ENCODE measurements at regions not wholly inside any gene's neighbourhood (a gene's known extent, or its start where the extent isn't known, plus 50 kb on each side); places are given as distances from the start of the nearest gene placed in this dataset.

GRCh38 chr16:87233928-87234327 lies 83.3 kb downstream of the C16orf95 start:
- peak; percentile 10 for ATAC-seq

GRCh38 chr16:87234601-87235000 lies 82.6 kb downstream of the C16orf95 start:
- ATAC-seq = no peak
- intact Hi-C loops (cut with DNase I) = no loop called here
- no peak overlapping the region for H3K4me3 ChIP-seq

More at GRCh38 chr16:87233928-87234327, 83.3 kb downstream of the C16orf95 start:
- H3K36me3 ChIP-seq = no peaks in the 10 kb centered on the region
- no peaks in the 10 kb centered on the region for H3K4me1 ChIP-seq
- no peak for TF ChIP-seq CTCF (IDR thresholded peaks at IDR 0.05)
- no peak overlapping the region for H3K27ac ChIP-seq
- no peak overlapping the region for H3K4me3 ChIP-seq
- peaks cover 8% of the 10 kb centered on the region for H3K27me3 ChIP-seq
- intact Hi-C loops (cut with DNase I) = no loop called here
- H3K9me3 ChIP-seq = no peaks in the 10 kb centered on the region
- no peak for DNase-seq

GRCh38 chr16:87235810-87236515 lies 81.2 kb downstream of the C16orf95 start:
- no peak overlapping the region for H3K4me3 ChIP-seq
- no peak overlapping the region for H3K27ac ChIP-seq
- ATAC-seq (peak; percentile 28), DNase-seq (no peak)
- H3K27me3 ChIP-seq = peaks cover 8% of the 10 kb centered on the region
- H3K9me3 ChIP-seq = no peaks in the 10 kb centered on the region
- no peaks in the 10 kb centered on the region for H3K36me3 ChIP-seq
- no peaks in the 10 kb centered on the region for H3K4me1 ChIP-seq
- no peak for TF ChIP-seq CTCF (IDR thresholded peaks at IDR 0.05)
- intact Hi-C loops (cut with DNase I) = no loop called here

More at GRCh38 chr16:87234601-87235000, 82.6 kb downstream of the C16orf95 start:
- Histone ChIP-seq H3K4me1 (no peaks in the 10 kb centered on the region), H3K36me3 (no peaks in the 10 kb centered on the region), H3K27ac (no peak overlapping the region), H3K9me3 (no peaks in the 10 kb centered on the region), H3K27me3 (peaks cover 8% of the 10 kb centered on the region)
- DNase-seq = no peak
- no peak for TF ChIP-seq CTCF (IDR thresholded peaks at IDR 0.05)

GRCh38 chr16:87236516-87237115 lies 80.6 kb downstream of the C16orf95 start:
- H3K4me3 ChIP-seq = no peak overlapping the region
- peaks cover 8% of the 10 kb centered on the region for H3K27me3 ChIP-seq
- intact Hi-C loops (cut with DNase I) = no loop called here
- ATAC-seq = no peak
- H3K4me1 ChIP-seq = no peaks in the 10 kb centered on the region
- no peaks in the 10 kb centered on the region for H3K9me3 ChIP-seq
- H3K27ac ChIP-seq = no peak overlapping the region
- no peaks in the 10 kb centered on the region for H3K36me3 ChIP-seq
- no peak for TF ChIP-seq CTCF (IDR thresholded peaks at IDR 0.05)
- no peak for DNase-seq

- intact Hi-C loops (cut with DNase I) = no loop called here
- no peak for TF ChIP-seq CTCF (IDR thresholded peaks at IDR 0.05)
- Histone ChIP-seq H3K36me3 (no peaks in the 10 kb centered on the region), H3K4me3 (no peak overlapping the region), H3K27me3 (peaks cover 8% of the 10 kb centered on the region), H3K4me1 (no peaks in the 10 kb centered on the region), H3K9me3 (no peaks in the 10 kb centered on the region), H3K27ac (no peak overlapping the region)
- ATAC-seq (no peak), DNase-seq (no peak)
Observed at GRCh38 chr16:87238361-87238715, 78.9 kb downstream of the C16orf95 start.

All from upper lobe of right lung (tissue), 1 donor.